B cell (primary cell): ENCODE measurements at regions not wholly inside any gene's neighbourhood (a gene's known extent, or its start where the extent isn't known, plus 50 kb on each side); places are given as distances from the start of the nearest gene placed in this dataset.

Experiments used
- ATAC-seq: fragments of 200-7000 bp; cut with Tn5 transposase; one replicate; pipeline ENCODE4 v1.10.0; 2021; ENCODE audit warnings: low read depth, mild to moderate bottlenecking, moderate number of reproducible peaks, moderate library complexity
- CTCF ChIA-PET: fragments of 350-600 bp; sonication (Branson Sonifier 250); formaldehyde crosslinking; loops from one replicate; lab custom pipeline; 2021; ENCODE audit warnings: antibody characterized with exemption, inconsistent platforms; lab: Charles Lee
- POLR2A ChIA-PET: fragments of 350-600 bp; sonication (Branson Sonifier 250); formaldehyde crosslinking; loops from one replicate; lab custom pipeline; 2021; ENCODE audit warnings: antibody characterized with exemption; lab: Charles Lee
- DNase-seq: peaks from one replicate; pipeline ENCODE4 v3.0.0; 2013
- H2AFZ ChIP-seq: 2 replicates; pipeline ENCODE4 v1.6.1; 2012; ENCODE audit warnings: mild to moderate bottlenecking, low read depth, low read length; ENCODE audit not compliant: insufficient read depth, poor library complexity, severe bottlenecking
- H3K27ac ChIP-seq, 2 donors: 1 replicate in 1 of 2; 2 replicates in 1 of 2; pipeline ENCODE4 v1.5.1; 2012 to 2013; ENCODE audit warnings: low read length in 2 of 2, mild to moderate bottlenecking in 2 of 2, moderate library complexity in 1 of 2
- H3K27me3 ChIP-seq, 4 experiments: fragments of 200-600 bp in 1 of 4; sonication (generic) in 1 of 4; replicated peaks in 1 of 4; 1 replicate in 2 of 4; 2 replicates in 2 of 4; pipeline versions ENCODE4 v1.6.1 to v1.7.0; 2013 to 2016; ENCODE audit warnings: low read length in 3 of 4, mild to moderate bottlenecking in 2 of 4, mixed read lengths in 1 of 4, moderate library complexity in 1 of 4; ENCODE audit not compliant: insufficient read depth in 4 of 4, control insufficient read depth in 3 of 4; ENCODE audit errors: control extremely low read depth in 1 of 4
- H3K36me3 ChIP-seq, 2 experiments: replicated peaks in 1 of 2; 1 replicate in 1 of 2; 2 replicates in 1 of 2; pipeline versions ENCODE4 v1.6.1 to v1.7.1; 2013; ENCODE audit warnings: low read length in 1 of 2; ENCODE audit not compliant: insufficient read depth in 2 of 2, control insufficient read depth in 1 of 2; ENCODE audit errors: control extremely low read depth in 1 of 2, extremely low read depth in 1 of 2
- H3K4me1 ChIP-seq, 2 donors: fragments of 200-600 bp in 1 of 2; sonication (generic) in 1 of 2; 1 replicate in 1 of 2; 2 replicates in 1 of 2; pipeline versions ENCODE4 v1.5.1 to v1.6.1; 2013 to 2017; ENCODE audit warnings: low read length in 2 of 2; ENCODE audit not compliant: control insufficient read depth in 2 of 2, insufficient read depth in 2 of 2
- H3K4me2 ChIP-seq: replicated peaks from 2 replicates; pipeline ENCODE3; 2012; ENCODE audit warnings: mild to moderate bottlenecking, low read depth, low read length; ENCODE audit not compliant: poor library complexity, severe bottlenecking
- H3K4me3 ChIP-seq, 5 experiments: fragments of 200-600 bp in 1 of 5; sonication (generic) in 1 of 5; 1 replicate in 3 of 5; 2 replicates in 2 of 5; pipeline versions ENCODE4 v1.5.1 to v1.7.0; 2011 to 2016; ENCODE audit warnings: low read length in 4 of 5, mild to moderate bottlenecking in 4 of 5, low read depth in 2 of 5, control low read depth in 1 of 5, moderate library complexity in 1 of 5; ENCODE audit not compliant: insufficient read depth in 1 of 5; ENCODE audit errors: control extremely low read depth in 1 of 5, extremely low read depth in 1 of 5
- H3K79me2 ChIP-seq: fragments of 200-600 bp; sonication (generic); one replicate; pipeline ENCODE4 v1.6.0; 2016; ENCODE audit warnings: low read length; ENCODE audit not compliant: control insufficient read depth, insufficient read depth
- H3K9ac ChIP-seq: fragments of 200-600 bp; sonication (generic); 2 replicates; pipeline ENCODE4 v1.6.1; 2017; ENCODE audit warnings: mild to moderate bottlenecking, low read length, moderate library complexity
- H3K9me3 ChIP-seq, 3 donors: one replicate each; pipeline versions ENCODE4 v1.6.1 to v1.7.1; 2013; ENCODE audit warnings: low read length in 2 of 3; ENCODE audit not compliant: control insufficient read depth in 2 of 3, insufficient read depth in 1 of 3; ENCODE audit errors: control extremely low read depth in 1 of 3
- H4K20me1 ChIP-seq: 2 replicates; pipeline ENCODE4 v1.6.0; 2012; ENCODE audit warnings: mild to moderate bottlenecking, low read length; ENCODE audit not compliant: insufficient read depth, control insufficient read depth, poor library complexity, severe bottlenecking
- H3K27ac Mint-ChIP-seq: one replicate; pipeline ENCODE4 v1.8.0; 2021; ENCODE audit warnings: mixed read lengths
- H3K27me3 Mint-ChIP-seq: one replicate; pipeline ENCODE4 v1.8.0; 2021; ENCODE audit warnings: mixed read lengths
- H3K4me1 Mint-ChIP-seq: one replicate; pipeline ENCODE4 v1.8.0; 2021; ENCODE audit warnings: mixed read lengths
- H3K4me3 Mint-ChIP-seq: one replicate; pipeline ENCODE4 v1.8.0; 2021; ENCODE audit warnings: mixed read lengths
- H3K9me3 Mint-ChIP-seq: one replicate; pipeline ENCODE4 v1.8.0; 2022; ENCODE audit warnings: mixed read lengths; ENCODE audit not compliant: insufficient read depth
- EZH2 ChIP-seq: IDR thresholded peaks from 2 replicates; pipeline ENCODE4 v1.6.1; 2012; ENCODE audit warnings: borderline replicate concordance, low read depth, mild to moderate bottlenecking, moderate library complexity, low read length; ENCODE audit not compliant: insufficient read depth, poor library complexity, severe bottlenecking
- WGBS: methylation state at CpG from one replicate; pipeline ENCODE4 v1.1.5; 2013; ENCODE audit warnings: missing lambda C conversion rate; ENCODE audit not compliant: insufficient coverage; 5-methylcytosine and 5-hydroxymethylcytosine counted together
- intact Hi-C: fragments of 100-400 bp; cut with micrococcal nuclease; formaldehyde crosslinking; loops from one replicate; pipeline ENCODE4 v1.10.0; 2022
- TF ChIP-seq, protein P1 (sequence below): fragments of 200-600 bp; IDR thresholded peaks from one replicate; pipeline ENCODE4 v1.8.0; 2022; ENCODE audit warnings: antibody characterized with exemption, mild to moderate bottlenecking

DNA sequence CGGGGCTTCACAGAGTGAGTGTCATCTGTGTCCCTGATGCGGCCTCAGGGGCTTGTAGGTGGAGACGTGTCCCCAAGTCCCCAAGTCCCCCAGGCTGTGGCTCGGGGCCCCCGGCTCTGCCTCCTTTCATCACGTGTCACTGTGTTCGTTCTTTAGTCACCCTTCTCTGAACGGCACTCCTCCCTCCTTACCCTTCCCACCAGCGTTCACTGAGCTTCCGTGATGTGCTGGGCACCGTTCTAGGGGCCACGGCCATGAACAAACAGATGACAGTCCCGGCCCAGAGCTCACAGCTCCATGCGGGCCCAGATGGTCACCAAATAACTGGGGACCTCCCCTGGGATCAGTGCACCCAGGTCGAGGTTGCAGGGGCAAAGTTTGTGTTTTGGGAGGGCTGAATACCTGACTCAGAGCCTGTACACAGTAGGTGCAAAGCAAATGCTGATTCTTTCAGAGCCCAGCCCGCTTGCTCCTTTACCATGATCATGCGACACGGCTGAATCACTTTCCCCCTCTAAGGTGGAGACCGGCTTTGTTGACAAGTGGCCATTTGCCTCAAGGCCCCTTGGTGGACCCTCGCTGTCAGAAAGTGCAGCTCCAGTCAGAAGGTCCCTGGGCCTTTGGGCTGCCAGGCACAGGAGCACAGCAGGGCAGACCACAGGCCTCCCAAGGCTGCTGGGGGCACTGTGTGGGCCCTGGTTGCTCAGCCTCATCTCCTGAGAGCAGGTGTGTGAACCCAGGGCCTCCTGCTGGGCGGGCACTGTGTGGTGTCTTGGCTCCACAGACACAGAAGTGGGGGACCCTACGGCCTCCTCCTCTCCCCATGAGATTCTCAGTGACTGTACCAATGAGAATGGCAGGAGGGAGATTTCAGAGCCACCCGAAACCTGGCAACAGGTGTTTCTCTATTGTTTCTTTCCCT is 592.5 kb downstream of the PTPRU start:
- no peaks in the 10 kb centered on the region for H3K36me3 ChIP-seq
- DNase-seq = no peak
- no peak for ATAC-seq

More for the DNA sequence above, 592.5 kb downstream of the PTPRU start:
- WGBS = 80% methylated on average over 23 of the region's 23 CpGs
- no peak overlapping the region for H3K27ac Mint-ChIP-seq
- CTCF ChIA-PET = no interaction called here
- H3K9me3 Mint-ChIP-seq = no peaks in the 10 kb centered on the region
- H3K4me3 Mint-ChIP-seq = no peak overlapping the region
- POLR2A ChIA-PET = no interaction called here
- no peaks in the 10 kb centered on the region for H3K4me1 Mint-ChIP-seq
- H4K20me1 ChIP-seq = no peaks in the 10 kb centered on the region
- no peaks in the 10 kb centered on the region for H3K9me3 ChIP-seq
- no peak overlapping the region for H3K4me3 ChIP-seq
- H3K4me2 ChIP-seq = no peak overlapping the region
- H3K9ac ChIP-seq = no peak overlapping the region
- intact Hi-C loops = no loop called here
- H2AFZ ChIP-seq = no peak overlapping the region
- peaks cover 5% of the 10 kb centered on the region for H3K27me3 Mint-ChIP-seq
- TF ChIP-seq, protein P1, sequence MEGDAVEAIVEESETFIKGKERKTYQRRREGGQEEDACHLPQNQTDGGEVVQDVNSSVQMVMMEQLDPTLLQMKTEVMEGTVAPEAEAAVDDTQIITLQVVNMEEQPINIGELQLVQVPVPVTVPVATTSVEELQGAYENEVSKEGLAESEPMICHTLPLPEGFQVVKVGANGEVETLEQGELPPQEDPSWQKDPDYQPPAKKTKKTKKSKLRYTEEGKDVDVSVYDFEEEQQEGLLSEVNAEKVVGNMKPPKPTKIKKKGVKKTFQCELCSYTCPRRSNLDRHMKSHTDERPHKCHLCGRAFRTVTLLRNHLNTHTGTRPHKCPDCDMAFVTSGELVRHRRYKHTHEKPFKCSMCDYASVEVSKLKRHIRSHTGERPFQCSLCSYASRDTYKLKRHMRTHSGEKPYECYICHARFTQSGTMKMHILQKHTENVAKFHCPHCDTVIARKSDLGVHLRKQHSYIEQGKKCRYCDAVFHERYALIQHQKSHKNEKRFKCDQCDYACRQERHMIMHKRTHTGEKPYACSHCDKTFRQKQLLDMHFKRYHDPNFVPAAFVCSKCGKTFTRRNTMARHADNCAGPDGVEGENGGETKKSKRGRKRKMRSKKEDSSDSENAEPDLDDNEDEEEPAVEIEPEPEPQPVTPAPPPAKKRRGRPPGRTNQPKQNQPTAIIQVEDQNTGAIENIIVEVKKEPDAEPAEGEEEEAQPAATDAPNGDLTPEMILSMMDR = no peak
- TF ChIP-seq EZH2 = no peak
- peaks cover 0 to 3% (median 0%) of the 10 kb centered on the region in 4 experiments for H3K27me3 ChIP-seq
- no peak overlapping the region for H3K27ac ChIP-seq
- H3K4me1 ChIP-seq = no peaks in the 10 kb centered on the region
- no peaks in the 10 kb centered on the region for H3K79me2 ChIP-seq
